Epithelial cell of proximal tubule (primary cell): ENCODE measurements at regions not wholly inside any gene's neighbourhood (a gene's known extent, or its start where the extent isn't known, plus 50 kb on each side); places are given as distances from the start of the nearest gene placed in this dataset.

Experiments
- DNase-seq: peaks from one replicate; pipeline ENCODE4 v3.0.0-alpha.2; 2011; ENCODE audit warnings: low read depth
- H3K4me3 ChIP-seq: 2 replicates; pipeline ENCODE4 v1.5.1; 2011; ENCODE audit warnings: low read depth, mild to moderate bottlenecking, low read length
- CTCF ChIP-seq: conservative IDR thresholded peaks from 2 replicates; pipeline ENCODE4 v1.5.1; 2012; ENCODE audit warnings: low read depth, mild to moderate bottlenecking, low read length

- DNase-seq, result peak; percentile 48
- H3K4me3 ChIP-seq, result no peak overlapping the region
- TF ChIP-seq CTCF, result peak; percentile 86
These were observed 54.9 kb upstream of the ZNF800 start for GRCh38 chr7:127447326-127447945.

- DNase-seq, result no peak
- TF ChIP-seq CTCF, result no peak
These were observed 54.3 kb upstream of the ZNF800 start for GRCh38 chr7:127446842-127447241.

More at GRCh38 chr7:127446842-127447241, 54.3 kb upstream of the ZNF800 start:
- H3K4me3 ChIP-seq, result no peak overlapping the region
